ENCODE measurements at regions not wholly inside any gene's neighbourhood (a gene's known extent, or its start where the extent isn't known, plus 50 kb on each side); places are given as distances from the start of the nearest gene placed in this dataset.

- CTCF ChIA-PET = no interaction called here
These were observed 61.1 kb upstream of the CDKN3 start for GRCh38 chr14:54335569-54336155.

GRCh38 chr14:54337314-54337713, 59.5 kb upstream of the CDKN3 start:
- Histone ChIP-seq H3K27me3 (replicated peaks in 1 of 2; ENCODE audit: control insufficient read depth in 2 of 2, extremely low read depth in 1 of 2, insufficient read depth in 2 of 2, low read length in 1 of 2) (peaks cover 2 to 4% of the 10 kb centered on the region in 2 experiments), H3K9me3 (no peaks in the 10 kb centered on the region), H3K4me1 (ENCODE audit: control insufficient read depth in 1 of 2, extremely low read depth in 1 of 2, insufficient read depth in 2 of 2, low read length in 2 of 2) (no peaks in the 10 kb centered on the region), H3K27ac (ENCODE audit: low read length) (no peak overlapping the region), H3K36me3 (ENCODE audit: control insufficient read depth in 2 of 2, extremely low read depth in 1 of 2, insufficient read depth in 1 of 2, low read length in 1 of 2) (no peaks in the 10 kb centered on the region), H3K4me3 (ENCODE audit: control insufficient read depth in 1 of 2, extremely low read depth in 1 of 2, low read length in 1 of 2) (no peak overlapping the region)
- no peaks in the 10 kb centered on the region for H3K36me3 Mint-ChIP-seq
- ChIA-PET POLR2A (no interaction called here), CTCF (no interaction called here)
- DNase-seq (no peak), ATAC-seq (replicated peaks in 1 of 4) (no peak)
- peaks cover 13 to 26% of the 10 kb centered on the region in 2 donors for H3K27me3 Mint-ChIP-seq
- 69% methylated on average over 2 of the region's 10 CpGs for WGBS (ENCODE audit: insufficient coverage)
- no peaks in the 10 kb centered on the region for H3K4me1 Mint-ChIP-seq
- H3K4me3 Mint-ChIP-seq = no peak overlapping the region
- H3K9me3 Mint-ChIP-seq = no peaks in the 10 kb centered on the region
- H3K27ac Mint-ChIP-seq = no peak overlapping the region

More at GRCh38 chr14:54335569-54336155, 61.1 kb upstream of the CDKN3 start:
- H3K4me3 ChIP-seq (ENCODE audit: control insufficient read depth in 1 of 2, extremely low read depth in 1 of 2, low read length in 1 of 2) = no peak overlapping the region
- no peak overlapping the region for H3K27ac ChIP-seq (ENCODE audit: low read length)
- Mint-ChIP-seq H3K27ac (no peak overlapping the region), H3K4me1 (no peaks in the 10 kb centered on the region), H3K4me3 (no peak overlapping the region), H3K36me3 (no peaks in the 10 kb centered on the region), H3K27me3 (peaks cover 15 to 35% of the 10 kb centered on the region in 2 donors), H3K9me3 (no peaks in the 10 kb centered on the region)
- H3K4me1 ChIP-seq (ENCODE audit: control insufficient read depth in 1 of 2, extremely low read depth in 1 of 2, insufficient read depth in 2 of 2, low read length in 2 of 2) = no peaks in the 10 kb centered on the region
- DNase-seq = no peak
- 90% methylated on average over 2 of the region's 2 CpGs for WGBS (ENCODE audit: insufficient coverage)
- H3K27me3 ChIP-seq (replicated peaks in 1 of 2; ENCODE audit: control insufficient read depth in 2 of 2, extremely low read depth in 1 of 2, insufficient read depth in 2 of 2, low read length in 1 of 2) = peaks cover 2 to 4% of the 10 kb centered on the region in 2 experiments
- ATAC-seq (replicated peaks in 1 of 4) = no peak
- no peaks in the 10 kb centered on the region for H3K36me3 ChIP-seq (ENCODE audit: control insufficient read depth in 2 of 2, extremely low read depth in 1 of 2, insufficient read depth in 1 of 2, low read length in 1 of 2)
- H3K9me3 ChIP-seq = no peaks in the 10 kb centered on the region
- POLR2A ChIA-PET = no interaction called here

- Mint-ChIP-seq H3K9me3 (no peaks in the 10 kb centered on the region), H3K27me3 (peaks cover 10 to 15% of the 10 kb centered on the region in 2 donors), H3K4me1 (no peaks in the 10 kb centered on the region), H3K27ac (no peak overlapping the region), H3K4me3 (no peak overlapping the region), H3K36me3 (no peaks in the 10 kb centered on the region)
- Histone ChIP-seq H3K4me1 (ENCODE audit: control insufficient read depth in 1 of 2, extremely low read depth in 1 of 2, insufficient read depth in 2 of 2, low read length in 2 of 2) (no peaks in the 10 kb centered on the region), H3K27ac (ENCODE audit: low read length) (no peak overlapping the region), H3K27me3 (replicated peaks in 1 of 2; ENCODE audit: control insufficient read depth in 2 of 2, extremely low read depth in 1 of 2, insufficient read depth in 2 of 2, low read length in 1 of 2) (peaks cover 0 to 4% of the 10 kb centered on the region in 2 experiments), H3K36me3 (ENCODE audit: control insufficient read depth in 2 of 2, extremely low read depth in 1 of 2, insufficient read depth in 1 of 2, low read length in 1 of 2) (no peaks in the 10 kb centered on the region), H3K9me3 (no peaks in the 10 kb centered on the region), H3K4me3 (ENCODE audit: control insufficient read depth in 1 of 2, extremely low read depth in 1 of 2, low read length in 1 of 2) (no peak overlapping the region)
- no peak for DNase-seq
- ChIA-PET CTCF (no interaction called here), POLR2A (no interaction called here)
- 96% methylated on average over 3 of the region's 6 CpGs for WGBS (ENCODE audit: insufficient coverage)
- ATAC-seq (replicated peaks in 1 of 4) = no peak
These were observed 58.0 kb upstream of the CDKN3 start for GRCh38 chr14:54338696-54339317.

DNA sequence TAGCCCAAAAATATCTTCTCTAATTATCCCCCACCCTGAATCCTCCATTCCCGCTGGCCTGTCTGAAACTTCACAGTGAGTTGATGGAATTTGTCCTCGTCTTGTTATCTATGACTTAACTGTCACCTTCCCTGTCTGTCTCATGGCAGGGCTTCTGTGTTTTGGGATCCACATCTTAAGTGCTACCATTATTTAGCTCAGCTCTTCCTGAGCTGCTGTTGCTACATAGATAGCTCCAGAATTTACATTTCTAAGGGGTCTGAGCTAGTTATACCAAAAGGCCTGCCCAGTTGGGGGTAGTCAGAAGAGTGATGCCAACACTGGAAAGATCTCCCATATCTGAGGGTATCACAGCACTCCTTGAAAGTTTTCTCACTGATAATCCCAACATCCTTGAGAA, 57.0 kb upstream of the CDKN3 start:
- DNase-seq = no peak
- Histone ChIP-seq H3K36me3 (ENCODE audit: control insufficient read depth in 2 of 2, extremely low read depth in 1 of 2, insufficient read depth in 1 of 2, low read length in 1 of 2) (no peaks in the 10 kb centered on the region), H3K4me3 (ENCODE audit: control insufficient read depth in 1 of 2, extremely low read depth in 1 of 2, low read length in 1 of 2) (no peak overlapping the region), H3K27ac (ENCODE audit: low read length) (no peak overlapping the region), H3K9me3 (no peaks in the 10 kb centered on the region), H3K27me3 (replicated peaks in 1 of 2; ENCODE audit: control insufficient read depth in 2 of 2, extremely low read depth in 1 of 2, insufficient read depth in 2 of 2, low read length in 1 of 2) (peaks cover 0 to 9% of the 10 kb centered on the region in 2 experiments), H3K4me1 (ENCODE audit: control insufficient read depth in 1 of 2, extremely low read depth in 1 of 2, insufficient read depth in 2 of 2, low read length in 2 of 2) (no peaks in the 10 kb centered on the region)
- WGBS (ENCODE audit: insufficient coverage) = 80% methylated on average over 2 of the region's 2 CpGs
- ATAC-seq (replicated peaks in 1 of 4) = no peak
- Mint-ChIP-seq H3K4me3 (no peak overlapping the region), H3K4me1 (no peaks in the 10 kb centered on the region), H3K9me3 (no peaks in the 10 kb centered on the region), H3K36me3 (no peaks in the 10 kb centered on the region), H3K27me3 (peaks cover 10 to 15% of the 10 kb centered on the region in 2 donors), H3K27ac (no peak overlapping the region)
- CTCF ChIA-PET = no interaction called here
- POLR2A ChIA-PET = no interaction called here

DNA sequence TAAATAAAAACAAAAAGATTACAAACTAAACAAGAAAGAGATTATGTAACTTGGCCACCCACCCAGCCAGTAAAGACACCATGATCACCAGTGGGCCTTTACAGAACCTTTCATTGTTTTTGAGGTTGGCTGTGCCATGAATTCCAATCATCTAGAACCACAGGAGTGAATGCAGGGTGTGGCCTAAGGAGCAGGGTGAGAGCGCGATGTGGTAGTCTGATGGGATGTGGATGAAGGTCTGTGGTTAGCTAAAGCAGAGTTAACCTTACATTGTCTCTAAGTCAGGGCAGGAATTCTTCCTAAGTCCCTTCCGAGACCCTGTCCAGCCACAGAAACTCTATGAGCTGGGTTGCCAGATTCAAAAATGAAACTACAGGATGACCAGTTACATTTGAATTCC, 54.0 kb upstream of the CDKN3 start:
- Mint-ChIP-seq H3K9me3 (no peaks in the 10 kb centered on the region), H3K4me1 (no peaks in the 10 kb centered on the region), H3K4me3 (no peak overlapping the region), H3K27me3 (peaks cover 3 to 10% of the 10 kb centered on the region in 2 donors), H3K36me3 (no peaks in the 10 kb centered on the region), H3K27ac (no peak overlapping the region)
- no peak overlapping the region for H3K4me3 ChIP-seq (ENCODE audit: control insufficient read depth in 1 of 2, extremely low read depth in 1 of 2, low read length in 1 of 2)
- no peak for ATAC-seq (replicated peaks in 1 of 4)
- CTCF ChIA-PET = interaction anchor here in 1 of 2 donors (0.5 kb wide), 1 partner anchor 405 kb away, joined by 3 read pairs; no protein-coding TSS in a partner anchor
- no peaks in the 10 kb centered on the region for H3K36me3 ChIP-seq (ENCODE audit: control insufficient read depth in 2 of 2, extremely low read depth in 1 of 2, insufficient read depth in 1 of 2, low read length in 1 of 2)
- no peak overlapping the region for H3K27ac ChIP-seq (ENCODE audit: low read length)
- no peak for DNase-seq
- peaks cover 0 to 7% of the 10 kb centered on the region in 2 experiments for H3K27me3 ChIP-seq (replicated peaks in 1 of 2; ENCODE audit: control insufficient read depth in 2 of 2, extremely low read depth in 1 of 2, insufficient read depth in 2 of 2, low read length in 1 of 2)
- H3K4me1 ChIP-seq (ENCODE audit: control insufficient read depth in 1 of 2, extremely low read depth in 1 of 2, insufficient read depth in 2 of 2, low read length in 2 of 2) = no peaks in the 10 kb centered on the region
- 89% methylated on average over 1 of the region's 3 CpGs for WGBS (ENCODE audit: insufficient coverage)
- POLR2A ChIA-PET = no interaction called here
- H3K9me3 ChIP-seq = no peaks in the 10 kb centered on the region

- H3K4me1 Mint-ChIP-seq = no peaks in the 10 kb centered on the region
These were observed 53.3 kb upstream of the CDKN3 start for GRCh38 chr14:54343272-54344121.

More at GRCh38 chr14:54343272-54344121, 53.3 kb upstream of the CDKN3 start:
- DNase-seq (no peak), ATAC-seq (replicated peaks in 1 of 4) (no peak)
- ChIA-PET CTCF (interaction anchor here in 1 of 2 donors (0.5 to 0.6 kb wide), 2 partner anchors 168 to 404 kb away, joined by 3 read pairs; no protein-coding TSS in a partner anchor), POLR2A (no interaction called here)
- Histone ChIP-seq H3K4me1 (ENCODE audit: control insufficient read depth in 1 of 2, extremely low read depth in 1 of 2, insufficient read depth in 2 of 2, low read length in 2 of 2) (no peaks in the 10 kb centered on the region), H3K4me3 (ENCODE audit: control insufficient read depth in 1 of 2, extremely low read depth in 1 of 2, low read length in 1 of 2) (no peak overlapping the region), H3K27me3 (replicated peaks in 1 of 2; ENCODE audit: control insufficient read depth in 2 of 2, extremely low read depth in 1 of 2, insufficient read depth in 2 of 2, low read length in 1 of 2) (peaks cover 0 to 8% of the 10 kb centered on the region in 2 experiments), H3K27ac (ENCODE audit: low read length) (no peak overlapping the region), H3K9me3 (no peaks in the 10 kb centered on the region), H3K36me3 (ENCODE audit: control insufficient read depth in 2 of 2, extremely low read depth in 1 of 2, insufficient read depth in 1 of 2, low read length in 1 of 2) (no peaks in the 10 kb centered on the region)
- 90% methylated on average over 9 of the region's 18 CpGs for WGBS (ENCODE audit: insufficient coverage)
- no peaks in the 10 kb centered on the region for H3K9me3 Mint-ChIP-seq
- H3K36me3 Mint-ChIP-seq = no peaks in the 10 kb centered on the region
- no peak overlapping the region for H3K27ac Mint-ChIP-seq
- peaks cover 2 to 7% of the 10 kb centered on the region in 2 donors for H3K27me3 Mint-ChIP-seq
- no peak overlapping the region for H3K4me3 Mint-ChIP-seq
